ENCODE measurements at regions not wholly inside any gene's neighbourhood (a gene's known extent, or its start where the extent isn't known, plus 50 kb on each side); places are given as distances from the start of the nearest gene placed in this dataset.

- TF ChIP-seq STAT6 (CRISPR knock-in tag; conservative IDR thresholded peaks at IDR 0.05; ENCODE audit: low read depth) = no peak
- TF ChIP-seq ZNF423 (CRISPR knock-in tag; IDR thresholded peaks at IDR 0.05) = no peak
Measured at GRCh38 chr9:109726119-109726518, 53.9 kb upstream of the PALM2AKAP2 start (continued).

- ATAC-seq (no peak), DNase-seq (ENCODE audit: low spot score) (no peak)
- Mint-ChIP-seq H3K4me3 (no peak overlapping the region), H3K27me3 (ENCODE audit: low read depth) (no peaks in the 10 kb centered on the region), H3K4me1 (peaks cover 11% of the 10 kb centered on the region), H3K9me3 (peaks cover 3% of the 10 kb centered on the region; the same call in 1 of the 2 replicates), H3K27ac (no peak overlapping the region), H3K36me3 (no peaks in the 10 kb centered on the region)
- ChIA-PET CTCF (no interaction called here), POLR2A (no interaction called here)
- no peak for TF ChIP-seq NR3C1 (CRISPR knock-in tag; conservative IDR thresholded peaks at IDR 0.05; ENCODE audit: low read depth)
- TF ChIP-seq JUN (CRISPR knock-in tag; IDR thresholded peaks at IDR 0.05) = no peak
- no peak for TF ChIP-seq JAZF1 (CRISPR knock-in tag; IDR thresholded peaks at IDR 0.05)
- TF ChIP-seq NFATC4 (CRISPR knock-in tag; IDR thresholded peaks at IDR 0.05) = no peak
- TF ChIP-seq NFE2L1 (CRISPR knock-in tag; IDR thresholded peaks at IDR 0.05) = no peak
- no peak for TF ChIP-seq SMAD3 (CRISPR knock-in tag; IDR thresholded peaks at IDR 0.05; ENCODE audit: borderline replicate concordance)
- TF ChIP-seq ZNF219 (CRISPR knock-in tag; IDR thresholded peaks at IDR 0.05; ENCODE audit: borderline replicate concordance) = no peak
- no peak for TF ChIP-seq USF2 (CRISPR knock-in tag; IDR thresholded peaks at IDR 0.05)
- no peak for TF ChIP-seq FOXP4 (CRISPR knock-in tag; IDR thresholded peaks at IDR 0.05)
- no peak for TF ChIP-seq KAT7 (CRISPR knock-in tag; IDR thresholded peaks at IDR 0.05; ENCODE audit: borderline replicate concordance)
- no peak for TF ChIP-seq FOXK1 (CRISPR knock-in tag; IDR thresholded peaks at IDR 0.05)
- no peak for TF ChIP-seq ZNF396 (CRISPR knock-in tag; IDR thresholded peaks at IDR 0.05; ENCODE audit: borderline replicate concordance)
- no peak for TF ChIP-seq PRDM15 (CRISPR knock-in tag; IDR thresholded peaks at IDR 0.05)
- TF ChIP-seq RELA (CRISPR knock-in tag; IDR thresholded peaks at IDR 0.05; ENCODE audit: borderline replicate concordance) = no peak
- no peak for TF ChIP-seq CREB1 (CRISPR knock-in tag; IDR thresholded peaks at IDR 0.05)
Measured at GRCh38 chr9:109728686-109729300, 51.2 kb upstream of the PALM2AKAP2 start.
